AG10803 (cell line): ENCODE measurements at regions not wholly inside any gene's neighbourhood (a gene's known extent, or its start where the extent isn't known, plus 50 kb on each side); places are given as distances from the start of the nearest gene placed in this dataset.
A peak's percentile ranks its signal among the peaks of the same experiment; 100 is the strongest.

Source experiments
- DNase-seq: peaks from one replicate; pipeline ENCODE4 v3.0.0; 2010; ENCODE audit warnings: low read depth
- H3K4me3 ChIP-seq: 2 replicates; pipeline ENCODE4 v1.5.1; 2011; ENCODE audit warnings: mild to moderate bottlenecking, low read length, control low read depth
- TF ChIP-seq, protein P1 (sequence below): conservative IDR thresholded peaks from 2 replicates; pipeline ENCODE4 v1.5.1; 2011; ENCODE audit warnings: mild to moderate bottlenecking, low read length, control low read depth, inconsistent platforms

DNA sequence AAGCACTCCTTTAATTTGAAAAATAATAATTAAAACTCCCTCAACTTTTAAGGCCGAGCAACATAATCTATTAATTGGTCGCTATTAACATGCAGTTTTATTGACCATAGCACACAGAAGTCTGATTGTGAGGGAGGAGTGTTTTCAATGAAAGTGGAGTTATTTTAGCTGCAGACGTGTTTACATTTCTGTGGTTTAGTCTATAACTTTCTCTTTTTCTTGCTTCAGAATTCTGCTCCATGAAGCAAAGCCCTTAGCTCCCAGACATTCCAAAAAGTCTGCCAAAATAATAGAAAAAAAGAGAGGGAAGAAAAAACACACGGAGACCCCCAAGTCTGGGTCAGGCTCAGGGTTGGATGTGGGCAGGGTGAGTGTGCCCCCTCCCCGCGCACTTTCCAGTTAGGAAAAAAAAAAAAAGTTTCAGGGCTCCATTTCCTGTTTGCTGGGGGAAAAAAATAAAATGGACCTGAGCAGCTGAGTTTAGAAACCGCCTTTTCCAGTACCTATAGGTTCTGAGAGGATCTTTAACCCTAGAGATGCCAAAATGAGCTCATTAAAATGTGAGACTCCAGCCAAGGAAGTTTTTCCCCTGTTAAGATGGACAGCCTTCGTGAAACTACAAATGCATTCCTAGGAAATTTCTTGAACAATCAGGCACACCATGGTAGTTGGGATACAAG lies 143.7 kb upstream of the ETS2 start:
- peak; percentile 69 for DNase-seq
- TF ChIP-seq, protein P1, sequence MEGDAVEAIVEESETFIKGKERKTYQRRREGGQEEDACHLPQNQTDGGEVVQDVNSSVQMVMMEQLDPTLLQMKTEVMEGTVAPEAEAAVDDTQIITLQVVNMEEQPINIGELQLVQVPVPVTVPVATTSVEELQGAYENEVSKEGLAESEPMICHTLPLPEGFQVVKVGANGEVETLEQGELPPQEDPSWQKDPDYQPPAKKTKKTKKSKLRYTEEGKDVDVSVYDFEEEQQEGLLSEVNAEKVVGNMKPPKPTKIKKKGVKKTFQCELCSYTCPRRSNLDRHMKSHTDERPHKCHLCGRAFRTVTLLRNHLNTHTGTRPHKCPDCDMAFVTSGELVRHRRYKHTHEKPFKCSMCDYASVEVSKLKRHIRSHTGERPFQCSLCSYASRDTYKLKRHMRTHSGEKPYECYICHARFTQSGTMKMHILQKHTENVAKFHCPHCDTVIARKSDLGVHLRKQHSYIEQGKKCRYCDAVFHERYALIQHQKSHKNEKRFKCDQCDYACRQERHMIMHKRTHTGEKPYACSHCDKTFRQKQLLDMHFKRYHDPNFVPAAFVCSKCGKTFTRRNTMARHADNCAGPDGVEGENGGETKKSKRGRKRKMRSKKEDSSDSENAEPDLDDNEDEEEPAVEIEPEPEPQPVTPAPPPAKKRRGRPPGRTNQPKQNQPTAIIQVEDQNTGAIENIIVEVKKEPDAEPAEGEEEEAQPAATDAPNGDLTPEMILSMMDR = no peak
- H3K4me3 ChIP-seq = no peak overlapping the region

DNA sequence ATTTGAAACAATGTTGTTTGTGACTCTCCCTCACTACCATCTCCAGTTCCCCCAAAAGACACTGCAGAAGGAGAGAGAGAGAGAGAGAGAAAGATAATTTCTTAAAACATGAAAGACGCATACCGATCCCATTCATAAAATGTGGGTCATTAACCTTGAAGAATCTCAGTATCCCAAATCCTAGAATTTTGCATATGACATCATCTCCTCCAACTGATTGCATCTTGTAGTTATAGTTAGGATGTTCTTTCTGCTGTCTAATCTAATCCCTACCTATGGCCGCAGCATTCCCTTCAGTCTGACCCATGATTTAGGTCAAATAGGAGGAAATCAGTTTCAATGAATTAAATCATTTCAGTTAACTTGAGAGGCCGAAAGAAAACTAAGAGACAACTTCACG lies 142.4 kb upstream of the ETS2 start:
- no peak for DNase-seq
- TF ChIP-seq, protein P1 = no peak
- H3K4me3 ChIP-seq = no peak overlapping the region

DNA sequence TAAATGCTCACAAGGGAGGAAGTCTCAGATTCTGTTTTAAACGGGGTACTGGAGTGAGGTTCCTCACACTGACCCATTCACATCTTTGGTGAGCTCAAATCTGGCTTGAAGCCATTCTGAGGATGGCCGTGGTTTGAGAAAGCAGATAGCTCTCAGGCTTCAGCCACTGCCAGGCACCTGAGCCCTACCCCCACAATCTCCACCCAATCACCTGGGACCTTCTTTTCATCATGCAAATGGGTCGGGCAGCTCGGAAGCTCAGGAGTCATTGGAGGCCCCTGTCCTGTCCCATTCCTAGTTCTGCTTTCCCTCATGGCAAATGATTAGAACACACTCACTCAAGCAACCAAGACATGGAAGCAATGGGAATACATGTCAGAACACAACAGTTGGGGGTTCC lies 141.4 kb upstream of the ETS2 start:
- no peak overlapping the region for H3K4me3 ChIP-seq
- TF ChIP-seq, protein P1 = no peak
- DNase-seq = no peak

DNA sequence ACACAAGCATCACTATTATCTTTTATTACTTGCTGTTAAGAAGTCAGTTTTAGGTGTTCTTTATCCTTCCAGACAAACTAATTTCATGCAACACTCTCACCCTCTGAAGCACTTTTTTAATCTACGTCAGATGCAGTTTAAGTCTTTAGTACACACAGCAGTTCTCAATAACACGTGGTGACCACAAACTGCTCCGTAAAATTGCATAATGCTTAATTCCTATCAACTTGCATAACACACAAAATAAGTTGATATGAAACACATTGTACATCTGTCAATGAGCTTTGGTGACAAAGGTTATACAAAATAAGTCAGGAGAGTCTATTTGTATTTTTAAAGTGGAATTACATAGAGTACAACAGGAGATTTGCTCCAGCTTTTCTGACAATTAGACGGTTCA lies 140.9 kb upstream of the ETS2 start:
- TF ChIP-seq, protein P1 = no peak
- DNase-seq = peak; percentile 80
- no peak overlapping the region for H3K4me3 ChIP-seq

DNA sequence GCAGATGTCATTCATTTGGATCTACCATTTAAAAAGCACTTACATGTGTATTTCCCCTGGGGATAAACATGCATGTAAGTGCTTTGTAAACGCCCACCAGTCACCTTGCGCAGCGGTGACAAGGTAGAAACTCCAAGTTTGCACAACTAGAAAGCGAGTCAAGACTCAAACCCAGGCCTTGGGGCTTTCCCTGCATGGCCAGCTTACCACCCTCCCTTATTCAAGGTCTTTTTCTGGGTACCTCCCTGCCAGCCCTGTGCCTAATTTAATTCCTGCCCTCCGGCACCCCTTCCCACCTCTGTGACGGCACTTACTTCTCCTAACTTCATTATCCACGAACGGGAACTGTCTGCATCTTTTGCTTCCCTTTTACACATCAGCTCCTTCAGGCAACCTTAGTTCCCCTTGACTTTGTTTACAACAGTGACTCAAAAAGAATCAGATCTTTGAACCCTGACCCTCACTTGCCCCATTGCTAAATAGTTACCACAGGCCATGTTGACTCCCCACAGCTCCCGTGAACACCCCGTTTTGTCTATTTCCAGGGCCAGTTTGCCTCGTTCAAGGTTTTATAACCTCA lies 138.3 kb upstream of the ETS2 start:
- TF ChIP-seq, protein P1 = no peak
- DNase-seq = no peak

DNA sequence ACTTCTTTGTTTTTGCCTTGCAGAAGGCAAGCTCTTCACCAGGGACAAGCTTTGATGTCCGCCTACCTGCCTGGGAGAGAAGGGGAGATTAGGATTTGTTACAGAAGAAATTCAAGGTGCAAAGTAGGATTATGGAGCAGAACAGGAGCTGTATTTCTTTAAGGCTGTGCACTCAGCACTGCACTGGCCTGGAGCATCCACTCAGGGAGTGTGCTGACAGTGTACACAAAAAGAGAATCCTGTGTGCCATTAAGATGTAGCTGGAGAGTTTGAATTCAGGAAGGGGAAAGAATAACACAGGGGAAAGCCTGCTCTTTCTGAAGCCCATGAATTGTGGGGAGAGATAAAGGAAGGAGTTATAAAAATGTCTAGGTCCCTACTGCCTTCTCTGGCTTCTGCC lies 137.7 kb upstream of the ETS2 start:
- no peak overlapping the region for H3K4me3 ChIP-seq
- DNase-seq = no peak
- TF ChIP-seq, protein P1 = no peak

More for the DNA sequence above, 138.3 kb upstream of the ETS2 start:
- no peak overlapping the region for H3K4me3 ChIP-seq

DNA sequence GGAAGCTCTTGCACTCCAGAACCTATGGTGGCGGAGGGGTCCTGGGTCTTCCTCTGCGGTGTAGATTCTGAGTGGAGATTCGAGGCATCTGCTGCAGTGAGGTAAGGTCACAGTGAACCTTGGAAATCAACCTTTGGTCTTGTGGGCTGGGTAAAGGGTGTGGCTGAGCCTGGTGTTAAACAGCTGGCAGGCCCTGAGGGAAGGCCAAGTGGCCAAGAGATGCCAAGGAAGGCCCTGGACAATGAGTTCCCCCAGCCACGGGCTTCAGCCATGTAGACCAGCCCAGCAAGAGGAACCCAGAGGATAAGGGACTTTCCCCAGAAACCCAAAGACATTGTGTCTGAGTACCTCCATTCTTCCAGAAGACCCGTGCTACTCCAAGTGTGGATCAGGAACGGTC lies 137.2 kb upstream of the ETS2 start:
- TF ChIP-seq, protein P1 = no peak
- no peak for DNase-seq
- H3K4me3 ChIP-seq = no peak overlapping the region
